Prostate gland (tissue), 2 donors: ENCODE measurements at regions not wholly inside any gene's neighbourhood (a gene's known extent, or its start where the extent isn't known, plus 50 kb on each side); places are given as distances from the start of the nearest gene placed in this dataset.

Experiments used
- POLR2AphosphoS5 ChIP-seq: sonication (generic); formaldehyde crosslinking; IDR thresholded peaks from one replicate; pipeline ENCODE4 v1.6.1; 2017; ENCODE audit warnings: antibody characterized with exemption
- TF ChIP-seq, protein P1 (sequence below), 4 experiments: fragments of 200-600 bp in 2 of 4; fragments of 450-650 bp in 2 of 4; sonication (generic) in 2 of 4; IDR thresholded peaks; 1 replicate in 3 of 4; 2 replicates in 1 of 4; pipeline ENCODE4 v1.5.1; 2016 to 2019; ENCODE audit warnings: antibody characterized with exemption in 4 of 4, mild to moderate bottlenecking in 2 of 4, moderate library complexity in 2 of 4

DNA sequence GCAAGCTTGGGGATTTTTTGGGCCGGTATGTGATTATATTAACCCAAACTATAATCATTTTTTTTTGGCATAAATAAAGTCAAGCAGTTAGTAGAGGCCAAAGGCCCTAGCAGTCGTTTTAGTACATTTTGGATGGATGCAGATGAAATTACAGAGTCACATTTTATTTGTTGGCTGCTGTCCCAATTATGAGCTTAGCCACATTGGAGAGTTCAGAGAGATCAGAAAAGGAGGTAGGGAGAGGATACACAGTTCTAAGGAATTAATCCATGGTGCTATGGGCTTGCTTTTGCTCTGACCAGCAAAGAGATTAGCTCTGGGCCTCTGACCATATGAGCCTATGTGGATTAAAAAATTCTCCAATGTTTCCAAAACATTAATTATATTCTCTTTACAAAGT, 395.1 kb downstream of the RAPGEF2 start:
- no peak for TF ChIP-seq POLR2AphosphoS5
- TF ChIP-seq, protein P1, sequence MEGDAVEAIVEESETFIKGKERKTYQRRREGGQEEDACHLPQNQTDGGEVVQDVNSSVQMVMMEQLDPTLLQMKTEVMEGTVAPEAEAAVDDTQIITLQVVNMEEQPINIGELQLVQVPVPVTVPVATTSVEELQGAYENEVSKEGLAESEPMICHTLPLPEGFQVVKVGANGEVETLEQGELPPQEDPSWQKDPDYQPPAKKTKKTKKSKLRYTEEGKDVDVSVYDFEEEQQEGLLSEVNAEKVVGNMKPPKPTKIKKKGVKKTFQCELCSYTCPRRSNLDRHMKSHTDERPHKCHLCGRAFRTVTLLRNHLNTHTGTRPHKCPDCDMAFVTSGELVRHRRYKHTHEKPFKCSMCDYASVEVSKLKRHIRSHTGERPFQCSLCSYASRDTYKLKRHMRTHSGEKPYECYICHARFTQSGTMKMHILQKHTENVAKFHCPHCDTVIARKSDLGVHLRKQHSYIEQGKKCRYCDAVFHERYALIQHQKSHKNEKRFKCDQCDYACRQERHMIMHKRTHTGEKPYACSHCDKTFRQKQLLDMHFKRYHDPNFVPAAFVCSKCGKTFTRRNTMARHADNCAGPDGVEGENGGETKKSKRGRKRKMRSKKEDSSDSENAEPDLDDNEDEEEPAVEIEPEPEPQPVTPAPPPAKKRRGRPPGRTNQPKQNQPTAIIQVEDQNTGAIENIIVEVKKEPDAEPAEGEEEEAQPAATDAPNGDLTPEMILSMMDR (IDR thresholded peaks at IDR 0.05) = no peak
